HG03066 (cell line): ENCODE measurements at regions not wholly inside any gene's neighbourhood (a gene's known extent, or its start where the extent isn't known, plus 50 kb on each side); places are given as distances from the start of the nearest gene placed in this dataset.

Experiments
- ATAC-seq: cut with Tn5 transposase; IDR thresholded peaks from one replicate; pipeline ENCODE4 v1.9.1; 2021; ENCODE audit warnings: low read depth; ENCODE audit not compliant: unreplicated experiment

- no peak for ATAC-seq
These were observed 182.2 kb downstream of the ABCC12 start for GRCh38 chr16:47973552-47973951.

- ATAC-seq: no peak
These were observed 183.4 kb downstream of the ABCC12 start for GRCh38 chr16:47972246-47972985.

- no peak for ATAC-seq
These were observed 184.6 kb downstream of the ABCC12 start for GRCh38 chr16:47971225-47971624.

- no peak for ATAC-seq
These were observed 185.4 kb downstream of the ABCC12 start for GRCh38 chr16:47970291-47970931.

- no peak for ATAC-seq
These were observed 188.4 kb downstream of the ABCC12 start for GRCh38 chr16:47967374-47967773.

GRCh38 chr16:47966325-47966724, 189.5 kb downstream of the ABCC12 start:
- no peak for ATAC-seq

- no peak for ATAC-seq
These were observed 190.4 kb downstream of the ABCC12 start for GRCh38 chr16:47965439-47965838.

- no peak for ATAC-seq
These were observed 197.1 kb downstream of the ABCC12 start for GRCh38 chr16:47958726-47959125.

- no peak for ATAC-seq
These were observed 198.9 kb downstream of the ABCC12 start for GRCh38 chr16:47956916-47957315.

- ATAC-seq: no peak
These were observed 206.1 kb downstream of the ABCC12 start for GRCh38 chr16:47949714-47950113.

GRCh38 chr16:47949276-47949675, 206.5 kb downstream of the ABCC12 start:
- ATAC-seq: no peak

- no peak for ATAC-seq
These were observed 208.1 kb downstream of the ABCC12 start for GRCh38 chr16:47947723-47948122.

GRCh38 chr16:47946092-47946491, 209.7 kb downstream of the ABCC12 start:
- ATAC-seq: no peak

- ATAC-seq: no peak
These were observed 211.2 kb downstream of the ABCC12 start for GRCh38 chr16:47944589-47944988.

- no peak for ATAC-seq
These were observed 212.6 kb downstream of the ABCC12 start for GRCh38 chr16:47943235-47943634.

- no peak for ATAC-seq
These were observed 215.3 kb downstream of the ABCC12 start for GRCh38 chr16:47940466-47940865.

- ATAC-seq: no peak
These were observed 216.1 kb downstream of the ABCC12 start for GRCh38 chr16:47939680-47940079.

GRCh38 chr16:47938272-47938671, 217.5 kb downstream of the ABCC12 start:
- ATAC-seq: no peak

GRCh38 chr16:47928008-47928407, 227.8 kb downstream of the ABCC12 start:
- ATAC-seq: no peak

- ATAC-seq: no peak
These were observed 228.5 kb downstream of the ABCC12 start for GRCh38 chr16:47927330-47927729.

GRCh38 chr16:47925811-47926460, 229.9 kb downstream of the ABCC12 start:
- no peak for ATAC-seq

- no peak for ATAC-seq
These were observed 230.8 kb downstream of the ABCC12 start for GRCh38 chr16:47924950-47925349.
